GM23338 (cell line): ENCODE measurements at regions not wholly inside any gene's neighbourhood (a gene's known extent, or its start where the extent isn't known, plus 50 kb on each side); places are given as distances from the start of the nearest gene placed in this dataset.

ENCODE experiments used
- ATAC-seq: fragments of 200-7000 bp; cut with Tn5 transposase; 3 replicates; pipeline ENCODE4 v1.9.1; 2020
- DNase-seq: peaks from one replicate; pipeline ENCODE4 v3.0.0-alpha.2; 2015; ENCODE audit warnings: low spot score
- H2AFZ ChIP-seq: fragments of 200-600 bp; sonication (generic); 2 replicates; pipeline ENCODE4 v1.8.0; 2016; ENCODE audit warnings: antibody characterized with exemption, mild to moderate bottlenecking, moderate library complexity
- H3F3A ChIP-seq: fragments of 200-600 bp; sonication (generic); replicated peaks from 2 replicates; pipeline ENCODE4 v1.8.0; 2017; ENCODE audit warnings: antibody characterized with exemption, mixed run types, low read depth
- H3K27ac ChIP-seq: fragments of 200-600 bp; sonication (generic); 2 replicates; pipeline ENCODE4 v1.6.1; 2016; ENCODE audit warnings: low read depth
- H3K27me3 ChIP-seq: fragments of 200-600 bp; sonication (generic); 2 replicates; pipeline ENCODE4 v1.8.0; 2016; ENCODE audit warnings: mild to moderate bottlenecking, mixed run types, moderate library complexity; ENCODE audit not compliant: insufficient read depth
- H3K36me3 ChIP-seq: fragments of 200-600 bp; sonication (generic); 2 replicates; pipeline ENCODE4 v1.8.0; 2016; ENCODE audit warnings: mild to moderate bottlenecking; ENCODE audit not compliant: insufficient read depth
- H3K4me1 ChIP-seq: fragments of 200-600 bp; sonication (generic); 2 replicates; pipeline ENCODE4 v1.8.0; 2016; ENCODE audit warnings: mild to moderate bottlenecking, moderate library complexity; ENCODE audit not compliant: insufficient read depth
- H3K4me2 ChIP-seq: fragments of 200-600 bp; sonication (generic); 2 replicates; pipeline ENCODE4 v1.7.1; 2017; ENCODE audit warnings: mixed run types
- H3K4me3 ChIP-seq: fragments of 200-600 bp; sonication (generic); 2 replicates; pipeline ENCODE4 v1.6.1; 2016; ENCODE audit warnings: mixed run types
- H3K79me2 ChIP-seq: fragments of 200-600 bp; sonication (generic); replicated peaks from 2 replicates; pipeline ENCODE4 v1.8.0; 2017; ENCODE audit warnings: mild to moderate bottlenecking; ENCODE audit not compliant: insufficient read depth
- H3K9me2 ChIP-seq: fragments of 200-600 bp; sonication (generic); 2 replicates; pipeline ENCODE4 v1.8.0; 2017; ENCODE audit not compliant: insufficient read depth
- H4K20me1 ChIP-seq: fragments of 200-600 bp; sonication (generic); replicated peaks from 2 replicates; pipeline ENCODE4 v1.8.0; 2017; ENCODE audit warnings: mild to moderate bottlenecking; ENCODE audit not compliant: insufficient read depth
- H3K27ac Mint-ChIP-seq: 2 replicates; pipeline ENCODE4 v1.8.0; 2020; ENCODE audit warnings: inconsistent platforms, mild to moderate bottlenecking, moderate library complexity, mixed read lengths
- H3K27me3 Mint-ChIP-seq: 3 replicates; pipeline ENCODE4 v1.8.0; 2022; ENCODE audit warnings: low read depth, mild to moderate bottlenecking, moderate library complexity, mixed read lengths, inconsistent platforms; ENCODE audit not compliant: insufficient read depth, poor library complexity
- H3K36me3 Mint-ChIP-seq: 3 replicates; pipeline ENCODE4 v1.8.0; 2021; ENCODE audit warnings: low read depth, mild to moderate bottlenecking, inconsistent platforms, moderate library complexity, mixed read lengths
- H3K4me1 Mint-ChIP-seq: 3 replicates; pipeline ENCODE4 v1.8.0; 2020; ENCODE audit warnings: mild to moderate bottlenecking, inconsistent platforms, mixed read lengths
- H3K4me3 Mint-ChIP-seq: 3 replicates; pipeline ENCODE4 v1.8.0; 2021; ENCODE audit warnings: moderate library complexity, mild to moderate bottlenecking, inconsistent platforms, mixed read lengths
- H3K9me3 Mint-ChIP-seq: 3 replicates; pipeline ENCODE4 v1.8.0; 2020; ENCODE audit warnings: moderate library complexity, mild to moderate bottlenecking, inconsistent platforms, mixed read lengths
- CREB1 ChIP-seq: fragments of 250-450 bp; sonication (Bioruptor Pico); IDR thresholded peaks from 2 replicates; pipeline ENCODE4 v1.5.0; 2020; ENCODE audit warnings: low read depth, mild to moderate bottlenecking, moderate library complexity
- EZH2 ChIP-seq: fragments of 200-600 bp; sonication (generic); IDR thresholded peaks from one replicate; pipeline ENCODE4 v1.8.0; 2017; ENCODE audit warnings: antibody characterized with exemption, mild to moderate bottlenecking, low read depth; ENCODE audit not compliant: unreplicated experiment
- EZH2phosphoT487 ChIP-seq: fragments of 200-600 bp; sonication (generic); IDR thresholded peaks from one replicate; pipeline ENCODE4 v1.8.1; 2018; ENCODE audit warnings: antibody characterized with exemption; ENCODE audit not compliant: unreplicated experiment
- JUNB ChIP-seq: IDR thresholded peaks from one replicate; pipeline ENCODE4 v1.6.1; 2016; ENCODE audit warnings: antibody characterized with exemption; ENCODE audit not compliant: unreplicated experiment
- NANOG ChIP-seq: IDR thresholded peaks from 2 replicates; pipeline ENCODE4 v1.6.1; 2016; ENCODE audit warnings: antibody characterized with exemption, borderline replicate concordance
- POLR2AphosphoS5 ChIP-seq: IDR thresholded peaks from 2 replicates; pipeline ENCODE4 v1.6.1; 2016; ENCODE audit warnings: antibody characterized with exemption, low read depth
- STAT1 ChIP-seq: IDR thresholded peaks from one replicate; pipeline ENCODE4 v1.6.1; 2016; ENCODE audit warnings: antibody characterized with exemption; ENCODE audit not compliant: unreplicated experiment
- ZNF114 ChIP-seq: fragments of 250-450 bp; sonication (Bioruptor Pico); IDR thresholded peaks from 2 replicates; pipeline ENCODE4 v1.5.0; 2020; ENCODE audit warnings: mild to moderate bottlenecking, moderate library complexity
- ZNF331 ChIP-seq: fragments of 250-450 bp; sonication (Bioruptor Pico); IDR thresholded peaks from 2 replicates; pipeline ENCODE4 v1.5.0; 2020; ENCODE audit warnings: low read depth, mild to moderate bottlenecking, moderate library complexity
- TF ChIP-seq, protein P1 (sequence below), 2 experiments: fragments of 200-600 bp in 1 of 2; sonication (generic) in 1 of 2; conservative IDR thresholded peaks; 2 replicates each; pipeline versions ENCODE4 v1.5.1 to v1.6.1; 2016 to 2017; ENCODE audit warnings: antibody characterized with exemption in 2 of 2, low read depth in 2 of 2, mild to moderate bottlenecking in 2 of 2, moderate library complexity in 1 of 2
- TF ChIP-seq, protein P2 (sequence below): IDR thresholded peaks from one replicate; pipeline ENCODE4 v1.6.1; 2018; ENCODE audit warnings: antibody characterized with exemption; ENCODE audit not compliant: unreplicated experiment
- TF ChIP-seq, protein P3 (sequence below): IDR thresholded peaks from 2 replicates; pipeline ENCODE4 v1.6.1; 2016; ENCODE audit warnings: antibody characterized with exemption
- TF ChIP-seq, protein P4 (sequence below): fragments of 250-450 bp; sonication (Bioruptor Pico); IDR thresholded peaks from 2 replicates; pipeline ENCODE4 v1.5.0; 2020; ENCODE audit warnings: mild to moderate bottlenecking, moderate library complexity

DNA sequence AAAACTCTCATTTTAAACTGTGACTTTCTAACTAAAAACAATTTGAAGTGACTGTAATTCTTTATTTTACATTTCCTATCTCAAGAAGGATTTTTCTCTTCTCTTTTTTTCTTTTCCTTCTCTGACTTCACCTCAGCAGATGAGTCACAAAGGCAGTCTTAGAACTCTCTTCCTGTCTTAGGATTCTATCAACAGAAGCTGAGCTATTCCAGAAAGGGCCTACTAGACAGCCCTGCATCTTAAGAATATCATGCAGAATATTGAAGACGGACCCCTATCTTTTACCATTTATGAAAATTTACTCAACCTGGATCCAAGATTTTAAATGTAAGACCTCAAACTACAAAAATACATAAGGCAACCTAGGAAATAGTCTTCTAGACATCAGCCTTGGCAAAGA, 365.7 kb upstream of the SEMA3C start:
- H3K79me2 ChIP-seq = no peaks in the 10 kb centered on the region
- no peaks in the 10 kb centered on the region for H3K9me2 ChIP-seq
- no peak overlapping the region for H3K4me3 ChIP-seq
- Mint-ChIP-seq H3K27me3 (no peaks in the 10 kb centered on the region), H3K4me1 (no peaks in the 10 kb centered on the region), H3K4me3 (no peak overlapping the region), H3K9me3 (no peaks in the 10 kb centered on the region; the same call in 2 of the 3 replicates), H3K27ac (no peak overlapping the region), H3K36me3 (no peaks in the 10 kb centered on the region)
- ATAC-seq (no peak), DNase-seq (no peak)
- no peak overlapping the region for H3K4me2 ChIP-seq
- H2AFZ ChIP-seq = no peak overlapping the region
- no peaks in the 10 kb centered on the region for H3K4me1 ChIP-seq
- no peaks in the 10 kb centered on the region for H3F3A ChIP-seq
- no peaks in the 10 kb centered on the region for H3K27me3 ChIP-seq
- no peak for TF ChIP-seq EZH2phosphoT487
- TF ChIP-seq, protein P1, sequence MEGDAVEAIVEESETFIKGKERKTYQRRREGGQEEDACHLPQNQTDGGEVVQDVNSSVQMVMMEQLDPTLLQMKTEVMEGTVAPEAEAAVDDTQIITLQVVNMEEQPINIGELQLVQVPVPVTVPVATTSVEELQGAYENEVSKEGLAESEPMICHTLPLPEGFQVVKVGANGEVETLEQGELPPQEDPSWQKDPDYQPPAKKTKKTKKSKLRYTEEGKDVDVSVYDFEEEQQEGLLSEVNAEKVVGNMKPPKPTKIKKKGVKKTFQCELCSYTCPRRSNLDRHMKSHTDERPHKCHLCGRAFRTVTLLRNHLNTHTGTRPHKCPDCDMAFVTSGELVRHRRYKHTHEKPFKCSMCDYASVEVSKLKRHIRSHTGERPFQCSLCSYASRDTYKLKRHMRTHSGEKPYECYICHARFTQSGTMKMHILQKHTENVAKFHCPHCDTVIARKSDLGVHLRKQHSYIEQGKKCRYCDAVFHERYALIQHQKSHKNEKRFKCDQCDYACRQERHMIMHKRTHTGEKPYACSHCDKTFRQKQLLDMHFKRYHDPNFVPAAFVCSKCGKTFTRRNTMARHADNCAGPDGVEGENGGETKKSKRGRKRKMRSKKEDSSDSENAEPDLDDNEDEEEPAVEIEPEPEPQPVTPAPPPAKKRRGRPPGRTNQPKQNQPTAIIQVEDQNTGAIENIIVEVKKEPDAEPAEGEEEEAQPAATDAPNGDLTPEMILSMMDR (conservative IDR thresholded peaks at IDR 0.05; ENCODE audit: low read depth in 2 of 2) = no peak
- TF ChIP-seq ZNF114 (CRISPR knock-in tag) = no peak
- TF ChIP-seq EZH2 = no peak
- TF ChIP-seq, protein P2, sequence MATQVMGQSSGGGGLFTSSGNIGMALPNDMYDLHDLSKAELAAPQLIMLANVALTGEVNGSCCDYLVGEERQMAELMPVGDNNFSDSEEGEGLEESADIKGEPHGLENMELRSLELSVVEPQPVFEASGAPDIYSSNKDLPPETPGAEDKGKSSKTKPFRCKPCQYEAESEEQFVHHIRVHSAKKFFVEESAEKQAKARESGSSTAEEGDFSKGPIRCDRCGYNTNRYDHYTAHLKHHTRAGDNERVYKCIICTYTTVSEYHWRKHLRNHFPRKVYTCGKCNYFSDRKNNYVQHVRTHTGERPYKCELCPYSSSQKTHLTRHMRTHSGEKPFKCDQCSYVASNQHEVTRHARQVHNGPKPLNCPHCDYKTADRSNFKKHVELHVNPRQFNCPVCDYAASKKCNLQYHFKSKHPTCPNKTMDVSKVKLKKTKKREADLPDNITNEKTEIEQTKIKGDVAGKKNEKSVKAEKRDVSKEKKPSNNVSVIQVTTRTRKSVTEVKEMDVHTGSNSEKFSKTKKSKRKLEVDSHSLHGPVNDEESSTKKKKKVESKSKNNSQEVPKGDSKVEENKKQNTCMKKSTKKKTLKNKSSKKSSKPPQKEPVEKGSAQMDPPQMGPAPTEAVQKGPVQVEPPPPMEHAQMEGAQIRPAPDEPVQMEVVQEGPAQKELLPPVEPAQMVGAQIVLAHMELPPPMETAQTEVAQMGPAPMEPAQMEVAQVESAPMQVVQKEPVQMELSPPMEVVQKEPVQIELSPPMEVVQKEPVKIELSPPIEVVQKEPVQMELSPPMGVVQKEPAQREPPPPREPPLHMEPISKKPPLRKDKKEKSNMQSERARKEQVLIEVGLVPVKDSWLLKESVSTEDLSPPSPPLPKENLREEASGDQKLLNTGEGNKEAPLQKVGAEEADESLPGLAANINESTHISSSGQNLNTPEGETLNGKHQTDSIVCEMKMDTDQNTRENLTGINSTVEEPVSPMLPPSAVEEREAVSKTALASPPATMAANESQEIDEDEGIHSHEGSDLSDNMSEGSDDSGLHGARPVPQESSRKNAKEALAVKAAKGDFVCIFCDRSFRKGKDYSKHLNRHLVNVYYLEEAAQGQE = no peak
- TF ChIP-seq POLR2AphosphoS5 = no peak
- no peak for TF ChIP-seq STAT1
- TF ChIP-seq JUNB = no peak
- TF ChIP-seq CREB1 (CRISPR knock-in tag) = no peak
- TF ChIP-seq, protein P3, sequence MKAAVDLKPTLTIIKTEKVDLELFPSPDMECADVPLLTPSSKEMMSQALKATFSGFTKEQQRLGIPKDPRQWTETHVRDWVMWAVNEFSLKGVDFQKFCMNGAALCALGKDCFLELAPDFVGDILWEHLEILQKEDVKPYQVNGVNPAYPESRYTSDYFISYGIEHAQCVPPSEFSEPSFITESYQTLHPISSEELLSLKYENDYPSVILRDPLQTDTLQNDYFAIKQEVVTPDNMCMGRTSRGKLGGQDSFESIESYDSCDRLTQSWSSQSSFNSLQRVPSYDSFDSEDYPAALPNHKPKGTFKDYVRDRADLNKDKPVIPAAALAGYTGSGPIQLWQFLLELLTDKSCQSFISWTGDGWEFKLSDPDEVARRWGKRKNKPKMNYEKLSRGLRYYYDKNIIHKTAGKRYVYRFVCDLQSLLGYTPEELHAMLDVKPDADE = no peak
- TF ChIP-seq, protein P4, sequence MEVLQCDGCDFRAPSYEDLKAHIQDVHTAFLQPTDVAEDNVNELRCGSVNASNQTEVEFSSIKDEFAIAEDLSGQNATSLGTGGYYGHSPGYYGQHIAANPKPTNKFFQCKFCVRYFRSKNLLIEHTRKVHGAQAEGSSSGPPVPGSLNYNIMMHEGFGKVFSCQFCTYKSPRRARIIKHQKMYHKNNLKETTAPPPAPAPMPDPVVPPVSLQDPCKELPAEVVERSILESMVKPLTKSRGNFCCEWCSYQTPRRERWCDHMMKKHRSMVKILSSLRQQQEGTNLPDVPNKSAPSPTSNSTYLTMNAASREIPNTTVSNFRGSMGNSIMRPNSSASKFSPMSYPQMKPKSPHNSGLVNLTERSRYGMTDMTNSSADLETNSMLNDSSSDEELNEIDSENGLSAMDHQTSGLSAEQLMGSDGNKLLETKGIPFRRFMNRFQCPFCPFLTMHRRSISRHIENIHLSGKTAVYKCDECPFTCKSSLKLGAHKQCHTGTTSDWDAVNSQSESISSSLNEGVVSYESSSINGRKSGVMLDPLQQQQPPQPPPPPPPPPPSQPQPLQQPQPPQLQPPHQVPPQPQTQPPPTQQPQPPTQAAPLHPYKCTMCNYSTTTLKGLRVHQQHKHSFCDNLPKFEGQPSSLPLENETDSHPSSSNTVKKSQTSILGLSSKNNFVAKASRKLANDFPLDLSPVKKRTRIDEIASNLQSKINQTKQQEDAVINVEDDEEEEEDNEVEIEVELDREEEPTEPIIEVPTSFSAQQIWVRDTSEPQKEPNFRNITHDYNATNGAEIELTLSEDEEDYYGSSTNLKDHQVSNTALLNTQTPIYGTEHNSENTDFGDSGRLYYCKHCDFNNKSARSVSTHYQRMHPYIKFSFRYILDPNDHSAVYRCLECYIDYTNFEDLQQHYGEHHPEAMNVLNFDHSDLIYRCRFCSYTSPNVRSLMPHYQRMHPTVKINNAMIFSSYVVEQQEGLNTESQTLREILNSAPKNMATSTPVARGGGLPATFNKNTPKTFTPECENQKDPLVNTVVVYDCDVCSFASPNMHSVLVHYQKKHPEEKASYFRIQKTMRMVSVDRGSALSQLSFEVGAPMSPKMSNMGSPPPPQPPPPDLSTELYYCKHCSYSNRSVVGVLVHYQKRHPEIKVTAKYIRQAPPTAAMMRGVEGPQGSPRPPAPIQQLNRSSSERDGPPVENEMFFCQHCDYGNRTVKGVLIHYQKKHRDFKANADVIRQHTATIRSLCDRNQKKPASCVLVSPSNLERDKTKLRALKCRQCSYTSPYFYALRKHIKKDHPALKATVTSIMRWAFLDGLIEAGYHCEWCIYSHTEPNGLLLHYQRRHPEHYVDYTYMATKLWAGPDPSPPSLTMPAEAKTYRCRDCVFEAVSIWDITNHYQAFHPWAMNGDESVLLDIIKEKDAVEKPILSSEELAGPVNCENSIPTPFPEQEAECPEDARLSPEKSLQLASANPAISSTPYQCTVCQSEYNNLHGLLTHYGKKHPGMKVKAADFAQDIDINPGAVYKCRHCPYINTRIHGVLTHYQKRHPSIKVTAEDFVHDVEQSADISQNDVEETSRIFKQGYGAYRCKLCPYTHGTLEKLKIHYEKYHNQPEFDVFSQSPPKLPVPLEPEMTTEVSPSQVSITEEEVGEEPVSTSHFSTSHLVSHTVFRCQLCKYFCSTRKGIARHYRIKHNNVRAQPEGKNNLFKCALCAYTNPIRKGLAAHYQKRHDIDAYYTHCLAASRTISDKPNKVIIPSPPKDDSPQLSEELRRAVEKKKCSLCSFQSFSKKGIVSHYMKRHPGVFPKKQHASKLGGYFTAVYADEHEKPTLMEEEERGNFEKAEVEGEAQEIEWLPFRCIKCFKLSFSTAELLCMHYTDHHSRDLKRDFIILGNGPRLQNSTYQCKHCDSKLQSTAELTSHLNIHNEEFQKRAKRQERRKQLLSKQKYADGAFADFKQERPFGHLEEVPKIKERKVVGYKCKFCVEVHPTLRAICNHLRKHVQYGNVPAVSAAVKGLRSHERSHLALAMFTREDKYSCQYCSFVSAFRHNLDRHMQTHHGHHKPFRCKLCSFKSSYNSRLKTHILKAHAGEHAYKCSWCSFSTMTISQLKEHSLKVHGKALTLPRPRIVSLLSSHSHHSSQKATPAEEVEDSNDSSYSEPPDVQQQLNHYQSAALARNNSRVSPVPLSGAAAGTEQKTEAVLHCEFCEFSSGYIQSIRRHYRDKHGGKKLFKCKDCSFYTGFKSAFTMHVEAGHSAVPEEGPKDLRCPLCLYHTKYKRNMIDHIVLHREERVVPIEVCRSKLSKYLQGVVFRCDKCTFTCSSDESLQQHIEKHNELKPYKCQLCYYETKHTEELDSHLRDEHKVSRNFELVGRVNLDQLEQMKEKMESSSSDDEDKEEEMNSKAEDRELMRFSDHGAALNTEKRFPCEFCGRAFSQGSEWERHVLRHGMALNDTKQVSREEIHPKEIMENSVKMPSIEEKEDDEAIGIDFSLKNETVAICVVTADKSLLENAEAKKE (CRISPR knock-in tag) = no peak
- TF ChIP-seq NANOG = no peak
- TF ChIP-seq ZNF331 = no peak
- H4K20me1 ChIP-seq = no peaks in the 10 kb centered on the region
- H3K27ac ChIP-seq = no peak overlapping the region
- H3K36me3 ChIP-seq = no peaks in the 10 kb centered on the region
